Fibroblast of peridontal ligament (primary cell): ENCODE measurements at regions not wholly inside any gene's neighbourhood (a gene's known extent, or its start where the extent isn't known, plus 50 kb on each side); places are given as distances from the start of the nearest gene placed in this dataset.
A peak's percentile ranks its signal among the peaks of the same experiment; 100 is the strongest.
"Not testable (repeated sequence)": the region's sequence is repeated elsewhere in the genome, so short reads cannot be mapped to it uniquely, and the experiment has no call there.

Experiments
- DNase-seq: peaks from one replicate; pipeline ENCODE4 v3.0.0-alpha.2; 2010; ENCODE audit errors: extremely low read depth

DNA sequence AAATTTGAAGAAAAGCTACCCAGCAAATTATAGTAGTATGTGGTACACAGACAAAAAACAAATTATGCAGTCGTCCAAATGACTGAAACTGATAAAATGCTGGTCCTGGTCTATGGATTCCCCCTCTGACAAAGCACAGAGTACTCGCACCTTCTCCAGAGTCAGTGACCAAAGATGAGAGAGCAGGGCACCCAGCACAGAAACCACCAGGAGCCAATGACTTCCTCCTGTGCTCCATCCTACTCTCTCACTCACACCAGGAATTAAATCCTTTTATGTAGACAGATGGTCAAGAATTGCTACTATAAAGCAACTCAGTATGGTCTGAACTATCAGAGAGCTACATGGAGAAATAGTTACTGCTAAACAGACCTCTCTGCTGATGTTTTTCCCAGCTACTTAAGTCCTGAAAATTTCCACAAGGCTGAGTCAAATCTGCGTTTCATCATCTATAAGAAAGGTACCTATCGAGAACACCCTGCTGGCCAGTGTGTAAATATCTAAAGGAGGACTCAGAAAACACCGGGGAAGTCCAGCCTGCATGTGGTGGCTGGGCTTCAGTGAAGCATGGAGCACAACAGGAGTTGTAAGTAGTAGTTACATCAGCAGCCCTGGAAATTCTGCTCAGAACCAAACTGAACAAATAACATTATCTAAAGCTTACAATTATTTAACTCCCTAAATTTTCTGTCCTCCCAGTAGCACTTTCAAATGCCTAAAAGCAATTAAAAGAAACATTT, 84.5 kb upstream of the FBXO28 start:
- not testable (repeated sequence) for DNase-seq

- DNase-seq: not testable (repeated sequence)
These were observed 85.1 kb upstream of the FBXO28 start for GRCh38 chr1:224028802-224029201.

GRCh38 chr1:224023122-224023521, 90.8 kb upstream of the FBXO28 start:
- DNase-seq: not testable (repeated sequence)

DNA sequence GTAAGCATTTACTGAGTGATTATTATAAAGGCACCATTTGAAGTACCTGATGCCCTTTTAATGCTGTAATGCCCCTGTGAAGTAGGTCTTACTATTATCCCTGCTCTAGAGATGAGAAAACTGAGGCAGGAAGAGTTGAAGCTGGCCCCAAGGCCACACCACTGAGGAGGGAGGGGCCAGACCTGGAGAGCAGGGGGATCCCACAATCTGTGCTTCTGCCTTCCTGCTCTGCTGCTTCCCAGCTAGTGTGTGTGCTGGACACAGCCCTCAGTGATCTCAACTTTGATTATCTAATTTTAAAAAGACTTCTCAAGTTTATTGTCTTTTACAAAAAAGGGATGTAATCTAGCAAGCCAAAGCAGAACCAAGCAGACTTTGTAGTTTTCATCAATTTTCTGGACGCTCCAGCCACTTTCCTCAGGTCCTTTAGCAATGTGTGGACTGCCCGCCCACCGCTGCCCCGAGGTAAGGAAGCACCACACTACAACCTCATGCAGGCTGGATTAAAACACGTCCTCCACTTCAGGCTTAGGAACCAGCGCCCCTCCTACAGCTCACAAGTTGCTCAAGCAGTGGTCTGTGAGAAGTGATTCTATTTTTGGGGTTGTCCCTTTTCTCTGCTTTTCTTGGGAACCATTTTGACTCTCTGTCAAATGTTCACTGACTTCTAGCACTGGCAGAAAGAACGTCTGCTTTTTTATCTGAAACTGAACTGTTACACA, 91.5 kb upstream of the FBXO28 start:
- DNase-seq: not testable (repeated sequence)

- not testable (repeated sequence) for DNase-seq
These were observed 94.0 kb upstream of the FBXO28 start for GRCh38 chr1:224019866-224020265.

DNA sequence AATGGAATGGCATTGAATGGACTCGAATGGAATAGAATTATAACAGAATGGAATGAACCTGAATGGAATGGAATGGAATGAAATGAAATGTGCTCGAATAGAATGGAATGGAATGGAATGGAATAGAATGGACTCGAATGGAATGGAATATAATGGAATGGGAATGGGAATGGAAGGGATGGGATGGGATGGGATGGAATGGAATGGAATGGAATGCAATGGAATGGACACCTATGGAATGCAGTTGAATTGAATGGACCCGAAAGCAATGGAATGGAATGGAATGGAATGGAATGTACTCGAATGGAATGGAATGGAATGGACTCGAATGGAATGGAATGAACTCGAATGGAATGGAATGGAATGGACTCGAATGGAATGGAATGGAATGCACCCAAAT, 98.1 kb upstream of the FBXO28 start:
- not testable (repeated sequence) for DNase-seq

- DNase-seq: no peak
These were observed 99.6 kb upstream of the FBXO28 start for GRCh38 chr1:224014330-224014649.

DNA sequence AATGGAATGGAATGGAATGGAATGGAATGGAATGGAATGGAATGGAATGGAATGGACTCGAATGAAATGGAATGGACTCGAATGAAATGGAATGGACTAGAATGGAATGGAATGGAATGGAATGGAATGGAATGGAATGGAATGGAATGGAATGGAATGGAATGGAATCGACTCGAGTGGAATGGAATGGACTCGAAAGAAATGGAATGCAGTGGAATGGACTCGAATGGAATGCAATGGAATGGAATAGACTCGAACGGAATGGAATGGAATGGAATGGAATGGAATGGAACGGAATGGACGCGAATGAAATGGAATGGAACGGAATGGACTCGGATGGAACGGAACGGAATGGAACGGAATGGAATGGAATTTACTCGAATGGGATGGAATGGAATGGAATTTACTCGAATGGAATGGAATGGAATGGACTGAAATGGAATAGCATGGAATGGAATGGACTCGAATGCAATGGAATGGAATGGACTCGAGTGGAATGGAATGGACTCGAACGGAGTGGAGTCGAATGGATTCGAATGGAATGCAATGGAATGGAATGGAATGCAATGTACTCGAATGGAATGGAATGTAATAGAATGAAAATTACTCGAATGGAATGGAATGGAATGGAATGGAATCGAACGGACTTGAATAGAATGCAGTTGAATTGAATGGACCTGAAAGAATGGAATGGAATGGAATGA, 100.1 kb upstream of the FBXO28 start:
- DNase-seq: not testable (repeated sequence)

- DNase-seq: not testable (repeated sequence)
These were observed 101.0 kb upstream of the FBXO28 start for GRCh38 chr1:224012807-224013434.

- not testable (repeated sequence) for DNase-seq
These were observed 101.7 kb upstream of the FBXO28 start for GRCh38 chr1:224012162-224012561.

GRCh38 chr1:224011751-224012150, 102.2 kb upstream of the FBXO28 start:
- not testable (repeated sequence) for DNase-seq

- not testable (repeated sequence) for DNase-seq
These were observed 102.8 kb upstream of the FBXO28 start for GRCh38 chr1:224011153-224011552.

DNA sequence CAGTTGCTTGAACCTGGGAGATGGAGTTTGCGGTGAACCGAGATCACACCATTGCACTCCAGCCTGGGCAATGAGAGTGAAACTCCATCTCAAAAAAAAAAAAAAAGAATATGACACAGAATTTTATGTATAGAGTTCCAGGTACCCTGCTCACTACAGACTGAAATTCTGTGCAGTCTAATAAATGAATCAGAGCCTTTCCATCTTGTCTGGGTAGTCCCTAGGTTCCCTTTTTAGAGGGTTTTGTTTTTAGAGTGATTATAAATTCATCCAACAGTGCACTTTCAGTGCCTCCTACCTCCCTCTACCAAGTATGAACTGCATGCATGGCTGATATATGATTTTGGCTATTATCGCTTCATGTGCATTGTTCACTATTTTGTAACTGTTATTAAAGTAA, 107.9 kb upstream of the FBXO28 start:
- DNase-seq: not testable (repeated sequence)

DNA sequence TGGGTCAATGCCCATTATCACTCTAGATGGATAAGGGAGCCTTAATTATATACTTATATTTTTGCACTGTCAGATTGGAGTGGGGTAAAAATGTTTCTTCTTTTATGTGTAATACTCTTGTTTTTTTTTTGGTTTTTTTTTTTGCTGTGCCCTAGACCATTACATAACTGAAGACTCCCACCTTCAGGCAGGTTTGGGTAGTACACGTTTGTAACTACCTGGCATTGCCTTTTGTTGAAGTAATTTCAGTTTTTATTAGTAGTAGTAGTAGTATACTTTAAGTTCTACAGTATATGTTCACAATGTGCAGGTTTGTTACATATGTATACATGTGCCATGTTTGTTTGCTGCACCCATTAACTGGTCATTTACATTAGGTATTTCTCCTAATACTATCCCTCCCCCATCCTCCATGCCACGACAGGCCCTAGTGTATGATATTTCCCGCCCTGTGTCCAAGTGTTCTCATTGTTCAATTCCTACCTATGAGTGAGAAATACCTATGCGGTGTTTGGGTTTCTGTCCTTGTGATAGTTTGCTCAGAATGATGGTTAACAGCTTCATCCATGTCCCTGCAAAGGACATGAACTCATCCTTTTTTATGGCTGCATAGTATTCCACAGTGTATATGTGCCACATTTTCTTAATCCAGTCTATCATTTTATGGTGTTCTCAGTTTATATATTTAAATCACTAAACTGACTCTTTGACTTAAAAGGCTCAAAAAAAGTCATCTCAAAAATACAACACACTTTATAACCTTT, 109.2 kb upstream of the FBXO28 start:
- peak; percentile 36 for DNase-seq

GRCh38 chr1:224003896-224004295, 110.0 kb upstream of the FBXO28 start:
- peak; percentile 23 for DNase-seq

- DNase-seq: not testable (repeated sequence)
These were observed 112.2 kb upstream of the FBXO28 start for GRCh38 chr1:224001757-224002156.

- peak; percentile 80 for DNase-seq
These were observed 114.2 kb upstream of the FBXO28 start for GRCh38 chr1:223999761-224000160.

DNA sequence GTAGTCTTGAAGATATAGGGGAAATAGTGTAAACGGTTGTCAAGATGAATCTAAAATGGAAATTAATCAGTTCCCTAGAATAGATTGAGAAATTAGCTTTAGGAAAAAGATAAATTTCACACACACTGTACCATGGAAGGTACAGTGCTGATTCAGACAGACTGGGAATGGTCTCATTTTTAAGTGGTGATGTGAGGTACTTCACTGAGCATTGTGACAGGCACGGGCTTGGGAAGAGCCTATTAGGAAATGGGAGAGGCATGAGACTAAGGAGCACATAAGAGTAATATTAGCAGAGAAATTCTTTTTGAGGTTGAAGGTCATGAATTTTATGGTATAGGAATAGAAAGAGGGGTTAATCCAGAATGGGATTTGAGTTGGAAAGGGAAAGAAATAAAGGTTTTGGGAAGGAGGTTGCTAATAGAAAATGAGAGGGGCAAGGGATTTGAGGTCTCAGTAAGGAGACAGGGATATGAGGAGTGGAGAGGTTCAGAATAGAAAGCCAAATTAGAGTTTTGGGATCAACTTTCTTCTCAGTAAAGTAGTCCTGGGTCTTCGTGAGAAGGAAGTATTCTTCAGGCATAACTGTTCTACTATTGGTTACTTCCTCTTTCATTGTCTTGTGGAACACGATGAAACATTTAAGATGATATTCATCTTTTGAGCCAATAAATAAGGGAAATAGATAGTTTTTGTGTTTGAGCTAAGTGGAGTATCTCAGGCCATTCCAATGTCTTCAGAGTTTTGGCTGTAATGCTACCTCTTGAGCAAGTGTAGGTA, 115.0 kb upstream of the FBXO28 start:
- not testable (repeated sequence) for DNase-seq

DNA sequence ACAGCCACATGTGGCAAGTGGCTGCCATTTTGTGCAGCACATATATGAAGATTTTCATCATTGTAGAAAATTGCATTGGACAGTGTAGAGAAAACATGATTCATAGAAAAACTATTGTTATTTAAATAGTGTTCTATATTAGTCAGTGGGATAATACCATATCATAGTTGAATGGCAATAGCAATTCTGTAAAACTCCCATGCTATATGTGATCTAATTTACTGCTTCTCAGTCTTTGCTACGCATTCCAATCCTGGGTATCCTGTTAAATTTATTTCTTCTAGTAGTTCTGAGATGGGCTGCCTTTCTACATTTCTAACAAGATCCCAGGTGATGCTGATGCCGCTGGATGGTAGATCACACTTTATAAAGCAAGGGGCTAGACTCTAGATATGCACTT, 117.5 kb upstream of the FBXO28 start:
- DNase-seq: not testable (repeated sequence)

- peak; percentile 98 for DNase-seq
These were observed 121.3 kb upstream of the FBXO28 start for GRCh38 chr1:223992456-223993246.
